AG04450 (cell line): ENCODE measurements at regions not wholly inside any gene's neighbourhood (a gene's known extent, or its start where the extent isn't known, plus 50 kb on each side); places are given as distances from the start of the nearest gene placed in this dataset.

Experiments
- CTCF ChIA-PET: fragments of 300-600, 350-600 bp; formaldehyde crosslinking; extraction: SDS; loops from one replicate; lab custom pipeline; 2022; ENCODE audit warnings: antibody characterized with exemption, inconsistent platforms; lab: Charles Lee
- POLR2A ChIA-PET: fragments of 350-600 bp; formaldehyde crosslinking; extraction: SDS; loops from one replicate; lab custom pipeline; 2021; ENCODE audit warnings: antibody characterized with exemption, inconsistent platforms; lab: Yijun Ruan, JAX
- DNase-seq: peaks from one replicate; pipeline ENCODE4 v3.0.0-alpha.2; 2011; ENCODE audit warnings: low read depth, low spot score
- H3K27ac ChIP-seq: one replicate; pipeline ENCODE4 v1.5.1; 2012; ENCODE audit warnings: low read depth, low read length, control low read depth
- H3K27me3 ChIP-seq: one replicate; pipeline ENCODE4 v1.6.0; 2012; ENCODE audit warnings: low read length; ENCODE audit not compliant: control insufficient read depth, insufficient read depth
- H3K4me3 ChIP-seq: 2 replicates; pipeline ENCODE4 v1.5.1; 2011; ENCODE audit warnings: mild to moderate bottlenecking, low read depth, low read length, control low read depth
- H3K9me3 ChIP-seq: 2 replicates; pipeline ENCODE4 v1.5.1; 2012; ENCODE audit warnings: low read length; ENCODE audit not compliant: control insufficient read depth, insufficient read depth
- TF ChIP-seq, protein P1 (sequence below): IDR thresholded peaks from 2 replicates; pipeline ENCODE4 v1.5.1; 2011; ENCODE audit warnings: low read depth, low read length, control low read depth, inconsistent platforms

DNA sequence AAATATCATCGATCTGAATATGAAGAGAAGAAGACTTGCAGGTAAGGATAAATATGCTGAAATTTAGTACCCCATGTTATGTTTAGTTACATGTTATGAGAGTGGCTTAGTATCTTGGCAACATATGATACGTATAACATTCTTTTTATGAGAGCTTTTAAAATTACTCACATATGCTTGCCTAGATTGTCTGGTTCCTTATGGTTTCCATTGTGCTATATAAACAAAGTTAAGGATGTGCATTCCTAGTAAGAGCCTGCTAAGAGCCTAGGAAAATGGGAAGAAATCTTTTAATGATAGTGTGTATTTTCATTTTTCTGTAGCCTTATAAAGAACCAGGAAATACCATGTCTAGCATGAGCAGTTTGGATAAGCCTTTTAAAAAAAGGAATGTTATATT lies 112.0 kb upstream of the KCNN2 start:
- Histone ChIP-seq H3K4me3 (no peak overlapping the region), H3K27me3 (no peaks in the 10 kb centered on the region), H3K9me3 (no peaks in the 10 kb centered on the region), H3K27ac (peak overlapping the region; percentile 89)
- ChIA-PET CTCF (interaction anchor here (1.2 kb wide), 1 partner anchor 148 kb away, joined by 4 read pairs; no protein-coding TSS in a partner anchor), POLR2A (interaction anchor here (0.6 kb wide), 1 partner anchor 11 kb away, joined by 3 read pairs; no protein-coding TSS in a partner anchor)
- peak; percentile 76 for DNase-seq
- TF ChIP-seq, protein P1, sequence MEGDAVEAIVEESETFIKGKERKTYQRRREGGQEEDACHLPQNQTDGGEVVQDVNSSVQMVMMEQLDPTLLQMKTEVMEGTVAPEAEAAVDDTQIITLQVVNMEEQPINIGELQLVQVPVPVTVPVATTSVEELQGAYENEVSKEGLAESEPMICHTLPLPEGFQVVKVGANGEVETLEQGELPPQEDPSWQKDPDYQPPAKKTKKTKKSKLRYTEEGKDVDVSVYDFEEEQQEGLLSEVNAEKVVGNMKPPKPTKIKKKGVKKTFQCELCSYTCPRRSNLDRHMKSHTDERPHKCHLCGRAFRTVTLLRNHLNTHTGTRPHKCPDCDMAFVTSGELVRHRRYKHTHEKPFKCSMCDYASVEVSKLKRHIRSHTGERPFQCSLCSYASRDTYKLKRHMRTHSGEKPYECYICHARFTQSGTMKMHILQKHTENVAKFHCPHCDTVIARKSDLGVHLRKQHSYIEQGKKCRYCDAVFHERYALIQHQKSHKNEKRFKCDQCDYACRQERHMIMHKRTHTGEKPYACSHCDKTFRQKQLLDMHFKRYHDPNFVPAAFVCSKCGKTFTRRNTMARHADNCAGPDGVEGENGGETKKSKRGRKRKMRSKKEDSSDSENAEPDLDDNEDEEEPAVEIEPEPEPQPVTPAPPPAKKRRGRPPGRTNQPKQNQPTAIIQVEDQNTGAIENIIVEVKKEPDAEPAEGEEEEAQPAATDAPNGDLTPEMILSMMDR, result no peak

DNA sequence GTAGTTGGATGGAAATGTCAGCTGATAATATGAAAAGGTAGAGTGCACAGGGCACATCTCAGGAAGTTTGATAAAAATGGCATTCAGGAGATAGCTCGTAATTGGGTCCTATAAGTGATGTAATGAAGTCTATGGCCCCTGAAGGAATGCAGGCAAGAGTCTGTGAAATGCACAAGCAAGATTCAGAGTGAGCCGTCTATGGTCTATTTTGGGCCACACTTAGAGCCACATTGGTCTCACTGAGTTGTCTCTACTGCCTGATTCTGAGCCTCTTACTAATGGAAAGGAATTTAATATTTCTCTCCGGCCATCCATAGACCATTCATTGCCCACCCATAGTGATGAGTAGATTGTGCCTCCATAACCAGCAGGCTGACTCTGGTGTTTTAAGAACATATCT lies 111.3 kb upstream of the KCNN2 start:
- Histone ChIP-seq H3K4me3 (no peak overlapping the region), H3K27me3 (no peaks in the 10 kb centered on the region), H3K9me3 (no peaks in the 10 kb centered on the region), H3K27ac (peak overlapping the region; percentile 89)
- TF ChIP-seq, protein P1, result no peak
- POLR2A ChIA-PET, result no interaction called here
- no peak for DNase-seq
- CTCF ChIA-PET, result interaction anchor here (1.2 kb wide), 1 partner anchor 149 kb away, joined by 4 read pairs; no protein-coding TSS in a partner anchor

DNA sequence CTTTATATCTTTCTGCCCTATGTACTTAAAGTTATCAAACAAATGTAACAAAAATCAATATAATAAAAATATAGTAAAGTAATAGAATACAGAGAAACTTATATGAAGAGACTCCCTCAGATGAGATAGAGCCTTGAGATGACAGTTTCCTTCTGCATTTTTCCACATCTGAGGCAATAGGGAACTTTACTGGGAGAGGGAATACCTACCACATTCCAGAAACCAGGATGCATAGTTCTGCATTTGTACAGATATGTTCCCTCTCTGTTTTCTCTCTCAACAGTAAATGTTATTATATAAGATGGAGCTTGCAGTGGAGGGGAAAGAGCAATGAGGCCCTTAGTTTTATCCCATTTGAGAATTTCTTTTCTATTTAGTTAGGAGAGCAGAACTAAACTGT lies 109.6 kb upstream of the KCNN2 start:
- CTCF ChIA-PET, result interaction anchor here (0.6 kb wide), 2 partner anchors 10 to 115 kb away, joined by 4 to 6 read pairs; no protein-coding TSS in a partner anchor
- DNase-seq, result no peak
- POLR2A ChIA-PET, result no interaction called here
- H3K9me3 ChIP-seq, result no peaks in the 10 kb centered on the region
- H3K27me3 ChIP-seq, result no peaks in the 10 kb centered on the region
- H3K27ac ChIP-seq, result no peak overlapping the region
- TF ChIP-seq, protein P1, result no peak
- no peak overlapping the region for H3K4me3 ChIP-seq

GRCh38 chr5:114255260-114255659 lies 106.6 kb upstream of the KCNN2 start:
- H3K9me3 ChIP-seq, result no peaks in the 10 kb centered on the region
- ChIA-PET CTCF (no interaction called here), POLR2A (no interaction called here)
- H3K27me3 ChIP-seq, result no peaks in the 10 kb centered on the region
- no peak for DNase-seq
- H3K27ac ChIP-seq, result no peak overlapping the region
- H3K4me3 ChIP-seq, result no peak overlapping the region
- TF ChIP-seq, protein P1, result no peak

GRCh38 chr5:114261989-114262388 lies 99.9 kb upstream of the KCNN2 start:
- Histone ChIP-seq H3K4me3 (no peak overlapping the region), H3K27ac (no peak overlapping the region), H3K9me3 (no peaks in the 10 kb centered on the region), H3K27me3 (no peaks in the 10 kb centered on the region)
- TF ChIP-seq, protein P1, result no peak
- DNase-seq, result no peak
- CTCF ChIA-PET, result no interaction called here
- POLR2A ChIA-PET, result no interaction called here
